ENCODE measurements at regions not wholly inside any gene's neighbourhood (a gene's known extent, or its start where the extent isn't known, plus 50 kb on each side); places are given as distances from the start of the nearest gene placed in this dataset.

- TF ChIP-seq IRF1 (CRISPR knock-in tag; IDR thresholded peaks at IDR 0.05) (no peak), JAZF1 (CRISPR knock-in tag; IDR thresholded peaks at IDR 0.05) (no peak), NR2C2 (CRISPR knock-in tag; IDR thresholded peaks at IDR 0.05) (no peak), TCF7 (CRISPR knock-in tag; IDR thresholded peaks at IDR 0.05; ENCODE audit: low read depth) (no peak), ESRRA (CRISPR knock-in tag; IDR thresholded peaks at IDR 0.05; ENCODE audit: borderline replicate concordance) (no peak)
Observed at GRCh38 chr4:147345662-147346061, 135.2 kb upstream of the EDNRA start (continued).

GRCh38 chr4:147347217-147347616, 133.7 kb upstream of the EDNRA start:
- no peak for ATAC-seq
- Mint-ChIP-seq H3K4me3 (no peak overlapping the region), H3K4me1 (peaks cover 2% of the 10 kb centered on the region)

More at GRCh38 chr4:147347217-147347616, 133.7 kb upstream of the EDNRA start:
- no peak for DNase-seq (ENCODE audit: low spot score)
- H3K9me3 Mint-ChIP-seq = peaks cover 3% of the 10 kb centered on the region; the same call in 1 of the 2 replicates
- no peaks in the 10 kb centered on the region for H3K36me3 Mint-ChIP-seq
- POLR2A ChIA-PET = no interaction called here
- TF ChIP-seq CDX4 (CRISPR knock-in tag; IDR thresholded peaks at IDR 0.05; ENCODE audit: borderline replicate concordance) (no peak), TEAD4 (CRISPR knock-in tag; IDR thresholded peaks at IDR 0.05) (no peak), RELA (CRISPR knock-in tag; IDR thresholded peaks at IDR 0.05; ENCODE audit: borderline replicate concordance) (no peak), FOXJ3 (CRISPR knock-in tag; IDR thresholded peaks at IDR 0.05; ENCODE audit: borderline replicate concordance) (no peak), ZNF425 (CRISPR knock-in tag; conservative IDR thresholded peaks at IDR 0.05) (no peak), ESRRA (CRISPR knock-in tag; IDR thresholded peaks at IDR 0.05; ENCODE audit: borderline replicate concordance) (no peak), IRF1 (CRISPR knock-in tag; IDR thresholded peaks at IDR 0.05) (no peak), ATF2 (CRISPR knock-in tag; IDR thresholded peaks at IDR 0.05; ENCODE audit: borderline replicate concordance, low read depth) (no peak), ZNF423 (CRISPR knock-in tag; IDR thresholded peaks at IDR 0.05) (no peak), TEAD1 (CRISPR knock-in tag; IDR thresholded peaks at IDR 0.05) (no peak), ZSCAN18 (CRISPR knock-in tag; IDR thresholded peaks at IDR 0.05) (no peak), ZBTB43 (CRISPR knock-in tag; IDR thresholded peaks at IDR 0.05) (no peak), NFE2L1 (CRISPR knock-in tag; IDR thresholded peaks at IDR 0.05) (no peak), ZNF232 (CRISPR knock-in tag; IDR thresholded peaks at IDR 0.05) (no peak)
- no peaks in the 10 kb centered on the region for H3K27me3 Mint-ChIP-seq (ENCODE audit: low read depth)
- H3K27ac Mint-ChIP-seq = no peak overlapping the region
- CTCF ChIA-PET = no interaction called here

Data from WTC11 (cell line).